ENCODE measurements at regions not wholly inside any gene's neighbourhood (a gene's known extent, or its start where the extent isn't known, plus 50 kb on each side); places are given as distances from the start of the nearest gene placed in this dataset.

- H3K9me3 Mint-ChIP-seq, result no peaks in the 10 kb centered on the region
- peaks cover 10% of the 10 kb centered on the region for H3K27me3 Mint-ChIP-seq
- Histone ChIP-seq H3K4me3 (ENCODE audit: low read length) (no peak overlapping the region), H3K4me1 (ENCODE audit: insufficient read depth, low read length) (peaks cover 10% of the 10 kb centered on the region), H3K27me3 (ENCODE audit: control insufficient read depth in 1 of 2, insufficient read depth in 2 of 2, low read length in 2 of 2) (no peaks in the 10 kb centered on the region), H3K9me3 (ENCODE audit: control insufficient read depth in 1 of 2, insufficient read depth in 1 of 2, low read length in 2 of 2) (no peaks in the 10 kb centered on the region), H3K36me3 (ENCODE audit: insufficient read depth, low read length) (no peaks in the 10 kb centered on the region), H3K27ac (ENCODE audit: low read depth in 1 of 2, low read length in 2 of 2) (no peak overlapping the region)
- intact Hi-C loops (cut with DNase I, micrococcal nuclease), result no loop called here
- H3K36me3 Mint-ChIP-seq (ENCODE audit: low read depth), result no peaks in the 10 kb centered on the region
- TF ChIP-seq CTCF (IDR thresholded peaks at IDR 0.05), result no peak
- ATAC-seq (ENCODE audit: poor library complexity) (no peak), DNase-seq (no peak)
- H3K4me3 Mint-ChIP-seq, result no peak overlapping the region
- H3K4me1 Mint-ChIP-seq (ENCODE audit: low read depth), result peaks cover 20% of the 10 kb centered on the region
- H3K27ac Mint-ChIP-seq, result no peak overlapping the region
- ChIA-PET CTCF (no interaction called here), POLR2A (no interaction called here)
Measured at GRCh38 chr6:69580706-69581105, 216.1 kb downstream of the LMBRD1 start.

GRCh38 chr6:69578361-69578890, 218.4 kb downstream of the LMBRD1 start:
- DNase-seq, result no peak
- Mint-ChIP-seq H3K36me3 (ENCODE audit: low read depth) (no peaks in the 10 kb centered on the region), H3K27me3 (peaks cover 5% of the 10 kb centered on the region), H3K4me1 (ENCODE audit: low read depth) (no peaks in the 10 kb centered on the region), H3K4me3 (no peak overlapping the region), H3K27ac (no peak overlapping the region), H3K9me3 (no peaks in the 10 kb centered on the region)
- no peak overlapping the region for H3K27ac ChIP-seq (ENCODE audit: low read depth in 1 of 2, low read length in 2 of 2)
- no peak for ATAC-seq (ENCODE audit: poor library complexity)
- intact Hi-C loops (cut with DNase I, micrococcal nuclease), result no loop called here
- no peaks in the 10 kb centered on the region for H3K9me3 ChIP-seq (ENCODE audit: control insufficient read depth in 1 of 2, insufficient read depth in 1 of 2, low read length in 2 of 2)
- CTCF ChIA-PET, result interaction anchor here (1.0 kb wide), 1 partner anchor 12 kb away, joined by 3 read pairs; no protein-coding TSS in a partner anchor
- H3K4me3 ChIP-seq (ENCODE audit: low read length), result no peak overlapping the region
- POLR2A ChIA-PET, result no interaction called here
- H3K36me3 ChIP-seq (ENCODE audit: insufficient read depth, low read length), result no peaks in the 10 kb centered on the region
- TF ChIP-seq CTCF (IDR thresholded peaks at IDR 0.05), result no peak
- no peaks in the 10 kb centered on the region for H3K27me3 ChIP-seq (ENCODE audit: control insufficient read depth in 1 of 2, insufficient read depth in 2 of 2, low read length in 2 of 2)
- H3K4me1 ChIP-seq (ENCODE audit: insufficient read depth, low read length), result no peaks in the 10 kb centered on the region

DNA sequence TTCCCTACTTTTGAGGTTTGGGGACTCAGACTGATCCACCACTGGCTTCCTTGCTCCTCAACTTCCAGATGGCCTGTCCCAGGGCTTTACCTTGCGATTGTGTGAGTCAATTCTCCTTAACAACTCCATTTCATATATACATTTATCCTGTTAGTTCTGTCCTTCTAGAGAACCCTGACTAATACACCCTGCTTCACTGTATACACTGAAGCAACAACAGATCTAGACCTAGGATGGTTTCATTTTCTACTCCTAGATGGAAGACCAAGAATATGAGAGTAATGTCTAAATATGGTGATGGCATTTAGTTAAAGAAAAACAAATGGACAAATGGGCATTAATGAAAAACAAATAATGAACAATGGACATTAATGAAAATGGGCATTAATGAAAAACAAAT, 225.6 kb downstream of the LMBRD1 start:
- H3K4me1 ChIP-seq (ENCODE audit: insufficient read depth, low read length), result no peaks in the 10 kb centered on the region
- no peaks in the 10 kb centered on the region for H3K9me3 ChIP-seq (ENCODE audit: control insufficient read depth in 1 of 2, insufficient read depth in 1 of 2, low read length in 2 of 2)
- no peak for ATAC-seq (ENCODE audit: poor library complexity)
- ChIA-PET POLR2A (no interaction called here), CTCF (no interaction called here)
- H3K4me3 Mint-ChIP-seq, result no peak overlapping the region
- no peak overlapping the region for H3K4me3 ChIP-seq (ENCODE audit: low read length)
- peaks cover 8% of the 10 kb centered on the region for H3K9me3 Mint-ChIP-seq
- intact Hi-C loops (cut with DNase I, micrococcal nuclease), result no loop called here
- no peak overlapping the region for H3K27ac ChIP-seq (ENCODE audit: low read depth in 1 of 2, low read length in 2 of 2)
- no peaks in the 10 kb centered on the region for H3K36me3 Mint-ChIP-seq (ENCODE audit: low read depth)
- TF ChIP-seq CTCF (IDR thresholded peaks at IDR 0.05), result no peak
- no peaks in the 10 kb centered on the region for H3K27me3 ChIP-seq (ENCODE audit: control insufficient read depth in 1 of 2, insufficient read depth in 2 of 2, low read length in 2 of 2)
- H3K27ac Mint-ChIP-seq, result no peak overlapping the region
- H3K4me1 Mint-ChIP-seq (ENCODE audit: low read depth), result no peaks in the 10 kb centered on the region
- no peak for DNase-seq
- no peaks in the 10 kb centered on the region for H3K36me3 ChIP-seq (ENCODE audit: insufficient read depth, low read length)
- peaks cover 8% of the 10 kb centered on the region for H3K27me3 Mint-ChIP-seq

All from CD4-positive, alpha-beta T cell (primary cell).